NCI-H2029 treated with DMSO at 0.1 percent for 48 hours (cell line): ENCODE measurements at regions not wholly inside any gene's neighbourhood (a gene's known extent, or its start where the extent isn't known, plus 50 kb on each side); places are given as distances from the start of the nearest gene placed in this dataset.

Experiments used
- DNase-seq: peaks from one replicate; lab custom pipeline; 2025; lab: John Stamatoyannopoulos, UW

DNA sequence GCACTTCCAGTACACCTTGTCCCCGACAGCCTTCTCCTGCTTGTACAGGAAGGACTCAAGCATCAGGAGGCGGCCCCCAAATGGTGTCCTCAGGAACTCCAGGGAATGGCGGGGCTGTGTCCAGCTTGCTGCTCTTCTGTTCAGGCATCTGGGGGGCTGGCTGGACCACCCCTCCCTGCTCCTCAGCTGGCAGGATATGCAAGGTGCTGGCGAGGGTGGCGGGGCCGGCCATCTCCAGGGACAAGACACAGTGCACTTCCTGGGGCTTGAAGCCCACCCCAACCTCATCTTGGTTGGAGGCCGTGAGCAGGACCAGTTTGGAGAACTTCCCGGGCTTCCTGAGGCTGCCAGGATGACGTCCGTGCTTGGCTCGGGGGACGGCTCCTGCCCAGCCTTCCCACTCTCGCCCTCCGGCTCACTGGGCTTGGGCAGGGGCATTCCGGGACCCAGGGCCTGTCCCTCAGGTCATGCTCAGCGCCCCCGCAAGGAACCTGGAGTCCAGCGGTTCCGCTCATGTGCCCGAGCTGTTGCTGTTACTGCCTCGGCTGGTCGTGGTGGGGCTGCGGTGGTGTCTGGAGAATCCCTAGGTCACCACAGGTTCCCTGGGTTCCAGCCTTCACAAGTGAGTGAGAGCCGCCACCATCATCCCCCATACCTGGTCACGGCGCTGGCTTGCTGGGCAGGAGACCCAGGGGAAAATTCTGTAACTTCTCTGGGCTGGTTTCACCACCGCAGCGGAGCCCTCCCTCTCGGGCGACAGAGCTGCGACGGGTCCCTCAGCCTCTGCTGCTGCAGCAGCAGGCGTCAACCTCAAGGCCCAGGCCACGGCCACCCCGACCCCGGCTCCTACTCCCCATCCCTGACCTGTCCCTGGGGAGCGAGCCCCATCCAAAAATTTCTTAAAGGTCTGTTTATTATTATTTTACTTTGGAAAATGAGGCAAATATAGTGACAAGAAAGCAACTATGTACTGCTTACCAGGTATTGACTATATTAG lies 82.8 kb upstream of the FXR1 start:
- DNase-seq = no peak

DNA sequence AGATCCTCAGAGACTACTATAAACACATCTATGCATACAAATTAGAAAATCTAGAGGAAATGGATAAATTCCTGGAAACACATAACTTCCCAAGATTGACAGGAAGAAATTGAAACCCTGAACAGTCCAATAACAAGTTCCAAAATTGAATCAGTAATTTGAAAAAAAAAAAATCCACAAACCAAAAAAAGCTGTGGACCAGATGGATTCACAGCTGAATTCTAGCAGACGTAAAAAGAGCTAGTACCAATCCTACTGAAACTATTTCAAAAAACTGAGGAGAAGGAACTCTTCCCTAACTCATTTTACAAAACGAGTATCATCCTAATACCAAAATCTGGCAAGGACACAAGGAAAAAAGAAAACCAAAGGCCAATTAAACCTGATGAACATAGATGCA lies 77.0 kb upstream of the FXR1 start:
- DNase-seq = no peak

DNA sequence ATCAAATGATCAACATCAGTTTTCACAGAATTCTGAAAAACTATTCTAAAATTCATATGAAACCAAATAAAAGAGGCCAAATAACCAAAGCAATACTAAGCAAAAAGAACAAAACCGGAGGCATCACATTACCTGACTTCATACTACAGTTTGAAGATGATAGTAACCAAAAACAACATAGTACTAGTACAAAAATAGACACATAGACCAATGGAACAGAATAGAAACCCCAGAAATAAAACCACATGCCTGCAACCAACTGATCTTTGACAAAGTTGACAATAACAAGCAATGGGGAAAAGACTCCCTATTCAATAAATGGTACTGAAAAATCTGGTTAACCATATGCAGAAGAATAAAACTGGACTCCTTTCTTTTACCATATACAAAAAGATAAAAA lies 75.7 kb upstream of the FXR1 start:
- no peak for DNase-seq

DNA sequence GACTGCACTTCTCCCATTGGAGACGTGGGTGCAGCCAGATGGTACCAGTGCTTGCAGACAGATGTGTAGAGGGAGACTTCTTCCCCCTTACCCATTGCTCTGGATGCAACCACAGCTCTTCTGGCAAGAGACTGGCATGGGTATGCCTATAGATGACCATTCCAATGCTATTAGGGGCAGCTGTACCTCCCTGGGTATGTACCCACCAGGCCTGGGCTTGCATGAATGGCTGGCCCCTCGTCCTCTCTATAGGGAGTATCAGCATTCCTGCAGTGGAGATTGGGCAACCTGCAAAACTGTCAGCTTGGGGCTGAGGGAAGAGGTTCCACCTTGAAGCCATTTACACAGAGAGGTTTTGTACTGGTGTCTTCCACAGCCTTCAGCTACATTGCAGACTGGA lies 57.6 kb upstream of the FXR1 start:
- DNase-seq = no peak

DNA sequence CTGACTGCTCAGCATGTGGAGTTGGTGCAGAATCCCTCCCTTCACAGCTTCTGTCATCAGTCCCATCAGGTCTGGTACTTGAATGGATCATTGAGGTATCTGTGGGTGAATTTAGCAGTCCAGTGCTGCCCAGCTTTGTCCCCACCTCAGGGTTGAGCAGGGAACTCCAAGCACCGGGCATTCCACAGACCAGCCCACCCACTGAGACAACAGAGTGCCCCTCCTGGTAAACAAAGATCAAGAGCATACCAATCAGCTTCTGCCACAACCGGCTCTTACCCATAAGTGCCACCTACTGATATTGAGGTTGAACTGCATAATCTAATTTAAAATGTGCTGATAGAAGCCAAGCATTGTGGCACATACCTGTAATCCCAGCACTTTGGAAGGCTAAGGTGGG lies 57.1 kb upstream of the FXR1 start:
- DNase-seq = no peak

DNA sequence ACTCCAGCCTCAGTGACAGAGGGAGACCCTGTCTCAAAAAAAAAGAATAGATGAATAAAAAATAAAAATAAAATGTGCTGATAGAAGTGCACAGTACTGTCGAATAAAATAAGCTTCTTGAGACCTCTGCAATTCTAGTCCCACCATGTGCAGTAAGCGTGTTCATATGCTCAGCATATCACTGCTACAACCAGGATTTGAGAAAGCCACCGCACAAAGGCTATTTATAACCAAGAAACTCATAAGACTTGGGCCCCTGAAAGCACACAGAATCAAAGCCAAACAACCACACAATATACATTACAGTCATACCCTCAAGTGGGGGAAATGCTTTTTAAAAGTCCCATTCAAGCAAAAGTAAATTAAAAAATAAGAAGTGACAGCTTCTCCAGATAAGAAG lies 56.5 kb upstream of the FXR1 start:
- DNase-seq = no peak

DNA sequence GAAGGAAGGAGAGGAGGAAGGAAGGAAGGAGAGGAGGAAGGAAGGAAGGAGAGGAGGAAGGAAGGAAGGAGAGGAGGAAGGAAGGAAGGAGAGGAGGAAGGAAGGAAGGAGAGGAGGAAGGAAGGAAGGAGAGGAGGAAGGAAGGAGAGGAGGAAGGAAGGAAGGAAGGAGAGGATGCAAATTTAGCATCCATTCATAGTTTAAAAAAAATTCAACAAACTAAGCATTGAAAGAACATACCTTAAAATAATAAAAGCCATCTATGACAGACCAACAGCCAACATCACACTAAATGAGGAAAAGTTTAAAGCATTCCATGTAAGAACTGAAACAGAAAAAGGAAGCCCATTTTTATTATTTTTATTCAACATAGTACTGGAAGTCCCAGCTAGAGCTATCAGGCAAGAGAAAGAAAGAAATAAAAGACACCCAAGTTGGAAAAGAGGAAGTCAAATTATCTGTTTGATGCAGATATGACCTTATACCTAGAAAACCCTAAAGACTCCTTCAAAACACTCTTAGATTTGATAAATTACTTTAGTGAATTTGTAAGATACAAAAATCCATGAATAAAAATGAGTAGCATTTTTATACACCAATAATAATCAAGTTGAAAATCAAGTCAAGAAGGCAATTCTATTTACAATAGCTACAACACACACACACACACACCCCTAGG lies 52.2 kb upstream of the FXR1 start:
- DNase-seq = no peak
